ENCODE measurements at regions not wholly inside any gene's neighbourhood (a gene's known extent, or its start where the extent isn't known, plus 50 kb on each side); places are given as distances from the start of the nearest gene placed in this dataset.

DNA sequence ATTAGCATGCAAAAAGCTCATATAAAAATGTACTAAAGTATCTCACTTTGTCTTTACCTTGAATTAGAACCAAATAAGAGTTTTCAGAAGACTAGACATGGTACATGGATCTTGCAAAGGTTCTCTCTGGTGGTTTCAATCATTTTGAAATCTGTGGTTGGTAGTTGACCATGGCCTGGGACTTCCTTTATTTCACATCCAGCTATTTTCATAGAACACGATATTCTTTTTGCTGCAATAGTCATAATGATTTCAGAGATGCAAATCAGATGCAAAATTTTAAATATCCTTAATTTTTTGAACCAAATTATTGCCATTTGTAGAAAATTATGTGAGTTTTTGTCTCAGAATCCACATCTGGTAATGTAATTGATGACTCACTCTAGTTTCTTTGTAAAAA is 375.1 kb upstream of the ZP4 start:
- H3K27ac ChIP-seq (ENCODE audit: low read depth, low read length): no peak overlapping the region
- H3K4me3 ChIP-seq (ENCODE audit: insufficient read depth, low read depth, low read length): no peak overlapping the region
- no peaks in the 10 kb centered on the region for H3K79me2 ChIP-seq (ENCODE audit: insufficient read depth, low read length)
- Mint-ChIP-seq H3K4me3 (ENCODE audit: unreplicated experiment) (no peak overlapping the region), H3K9me3 (ENCODE audit: unreplicated experiment) (no peaks in the 10 kb centered on the region), H3K36me3 (ENCODE audit: low read depth, unreplicated experiment) (no peaks in the 10 kb centered on the region), H3K27ac (ENCODE audit: unreplicated experiment) (no peak overlapping the region), H3K27me3 (ENCODE audit: low read depth, unreplicated experiment) (no peaks in the 10 kb centered on the region), H3K4me1 (ENCODE audit: low read depth, unreplicated experiment) (no peaks in the 10 kb centered on the region)
- no peaks in the 10 kb centered on the region for H4K20me1 ChIP-seq (ENCODE audit: insufficient read depth, low read length)
- H3K36me3 ChIP-seq (ENCODE audit: insufficient read depth, low read length): no peaks in the 10 kb centered on the region
- DNase-seq (ENCODE audit: low read depth): no peak
- H3K4me2 ChIP-seq (ENCODE audit: low read length): no peak overlapping the region
- no peak for FAIRE-seq
- no peaks in the 10 kb centered on the region for H3K4me1 ChIP-seq (ENCODE audit: insufficient read depth, low read length)
- TF ChIP-seq EZH2 (IDR thresholded peaks at IDR 0.05; ENCODE audit: insufficient read depth, low read length): no peak
- TF ChIP-seq, protein P1, sequence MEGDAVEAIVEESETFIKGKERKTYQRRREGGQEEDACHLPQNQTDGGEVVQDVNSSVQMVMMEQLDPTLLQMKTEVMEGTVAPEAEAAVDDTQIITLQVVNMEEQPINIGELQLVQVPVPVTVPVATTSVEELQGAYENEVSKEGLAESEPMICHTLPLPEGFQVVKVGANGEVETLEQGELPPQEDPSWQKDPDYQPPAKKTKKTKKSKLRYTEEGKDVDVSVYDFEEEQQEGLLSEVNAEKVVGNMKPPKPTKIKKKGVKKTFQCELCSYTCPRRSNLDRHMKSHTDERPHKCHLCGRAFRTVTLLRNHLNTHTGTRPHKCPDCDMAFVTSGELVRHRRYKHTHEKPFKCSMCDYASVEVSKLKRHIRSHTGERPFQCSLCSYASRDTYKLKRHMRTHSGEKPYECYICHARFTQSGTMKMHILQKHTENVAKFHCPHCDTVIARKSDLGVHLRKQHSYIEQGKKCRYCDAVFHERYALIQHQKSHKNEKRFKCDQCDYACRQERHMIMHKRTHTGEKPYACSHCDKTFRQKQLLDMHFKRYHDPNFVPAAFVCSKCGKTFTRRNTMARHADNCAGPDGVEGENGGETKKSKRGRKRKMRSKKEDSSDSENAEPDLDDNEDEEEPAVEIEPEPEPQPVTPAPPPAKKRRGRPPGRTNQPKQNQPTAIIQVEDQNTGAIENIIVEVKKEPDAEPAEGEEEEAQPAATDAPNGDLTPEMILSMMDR (IDR thresholded peaks at IDR 0.05; ENCODE audit: insufficient read depth, low read depth, low read length): no peak
- H3K9me3 ChIP-seq (ENCODE audit: insufficient read depth, low read depth, low read length): no peaks in the 10 kb centered on the region
- no peak overlapping the region for H2AFZ ChIP-seq (ENCODE audit: low read depth, low read length)
- H3K9ac ChIP-seq (ENCODE audit: low read length): no peak overlapping the region
- no peaks in the 10 kb centered on the region for H3K27me3 ChIP-seq (ENCODE audit: insufficient read depth, low read length)

DNA sequence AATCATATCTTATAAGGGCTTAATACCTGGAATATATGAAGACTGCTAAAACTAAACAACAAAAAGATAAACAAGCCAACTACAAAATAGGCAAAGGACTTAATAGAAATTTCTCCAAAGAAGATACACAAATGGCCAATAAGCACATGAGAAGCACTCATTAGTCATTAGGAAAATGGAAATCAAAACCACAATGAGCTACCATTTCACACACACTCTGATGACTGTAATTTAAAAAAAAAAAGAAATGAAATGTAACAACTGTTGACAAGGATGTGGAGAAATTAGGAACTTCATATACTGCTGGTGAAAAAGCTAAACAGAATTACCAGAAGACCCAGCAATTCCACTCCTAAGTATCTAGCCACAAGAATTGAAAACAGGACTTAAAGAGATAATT is 374.2 kb upstream of the ZP4 start:
- no peaks in the 10 kb centered on the region for H3K9me3 Mint-ChIP-seq (ENCODE audit: unreplicated experiment)
- Histone ChIP-seq H2AFZ (ENCODE audit: low read depth, low read length) (no peak overlapping the region), H3K9ac (ENCODE audit: low read length) (no peak overlapping the region), H4K20me1 (ENCODE audit: insufficient read depth, low read length) (no peaks in the 10 kb centered on the region), H3K4me1 (ENCODE audit: insufficient read depth, low read length) (no peaks in the 10 kb centered on the region), H3K27ac (ENCODE audit: low read depth, low read length) (no peak overlapping the region), H3K79me2 (ENCODE audit: insufficient read depth, low read length) (no peaks in the 10 kb centered on the region), H3K4me3 (ENCODE audit: insufficient read depth, low read depth, low read length) (no peak overlapping the region), H3K36me3 (ENCODE audit: insufficient read depth, low read length) (no peaks in the 10 kb centered on the region), H3K4me2 (ENCODE audit: low read length) (no peak overlapping the region), H3K27me3 (ENCODE audit: insufficient read depth, low read length) (no peaks in the 10 kb centered on the region), H3K9me3 (ENCODE audit: insufficient read depth, low read depth, low read length) (no peaks in the 10 kb centered on the region)
- TF ChIP-seq EZH2 (IDR thresholded peaks at IDR 0.05; ENCODE audit: insufficient read depth, low read length): no peak
- TF ChIP-seq, protein P1 (IDR thresholded peaks at IDR 0.05; ENCODE audit: insufficient read depth, low read depth, low read length): no peak
- no peak overlapping the region for H3K4me3 Mint-ChIP-seq (ENCODE audit: unreplicated experiment)
- H3K4me1 Mint-ChIP-seq (ENCODE audit: low read depth, unreplicated experiment): no peaks in the 10 kb centered on the region
- H3K27me3 Mint-ChIP-seq (ENCODE audit: low read depth, unreplicated experiment): no peaks in the 10 kb centered on the region
- FAIRE-seq (no peak), DNase-seq (ENCODE audit: low read depth) (no peak)
- no peak overlapping the region for H3K27ac Mint-ChIP-seq (ENCODE audit: unreplicated experiment)
- H3K36me3 Mint-ChIP-seq (ENCODE audit: low read depth, unreplicated experiment): no peaks in the 10 kb centered on the region

DNA sequence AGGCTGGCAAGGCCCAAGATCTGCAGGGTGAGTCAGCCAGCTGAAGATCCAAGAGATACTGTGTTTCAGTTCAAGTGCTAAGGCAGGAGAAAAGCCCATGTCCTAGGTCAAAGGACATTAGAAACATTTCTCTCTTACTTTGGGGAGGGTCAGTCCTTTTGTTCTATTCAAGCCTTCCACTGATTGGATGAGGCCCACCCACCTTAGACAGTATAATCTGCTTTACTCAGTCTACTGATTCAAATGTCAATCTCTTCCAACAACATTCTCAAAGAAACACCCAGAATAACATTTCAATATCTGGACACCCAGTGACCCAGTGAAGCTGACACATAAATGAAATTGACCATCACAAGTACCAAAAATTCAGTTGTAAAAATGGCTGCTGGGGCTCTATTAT is 367.8 kb upstream of the ZP4 start:
- Histone ChIP-seq H3K27ac (ENCODE audit: low read depth, low read length) (no peak overlapping the region), H3K4me2 (ENCODE audit: low read length) (no peak overlapping the region), H4K20me1 (ENCODE audit: insufficient read depth, low read length) (no peaks in the 10 kb centered on the region), H3K4me3 (ENCODE audit: insufficient read depth, low read depth, low read length) (no peak overlapping the region), H3K27me3 (ENCODE audit: insufficient read depth, low read length) (no peaks in the 10 kb centered on the region), H3K36me3 (ENCODE audit: insufficient read depth, low read length) (no peaks in the 10 kb centered on the region), H3K79me2 (ENCODE audit: insufficient read depth, low read length) (no peaks in the 10 kb centered on the region), H3K9me3 (ENCODE audit: insufficient read depth, low read depth, low read length) (no peaks in the 10 kb centered on the region), H3K9ac (ENCODE audit: low read length) (no peak overlapping the region), H2AFZ (ENCODE audit: low read depth, low read length) (no peak overlapping the region), H3K4me1 (ENCODE audit: insufficient read depth, low read length) (no peaks in the 10 kb centered on the region)
- Mint-ChIP-seq H3K4me3 (ENCODE audit: unreplicated experiment) (no peak overlapping the region), H3K27ac (ENCODE audit: unreplicated experiment) (no peak overlapping the region), H3K9me3 (ENCODE audit: unreplicated experiment) (no peaks in the 10 kb centered on the region), H3K36me3 (ENCODE audit: low read depth, unreplicated experiment) (no peaks in the 10 kb centered on the region), H3K27me3 (ENCODE audit: low read depth, unreplicated experiment) (no peaks in the 10 kb centered on the region), H3K4me1 (ENCODE audit: low read depth, unreplicated experiment) (peaks cover 21% of the 10 kb centered on the region)
- no peak for FAIRE-seq
- no peak for DNase-seq (ENCODE audit: low read depth)
- TF ChIP-seq EZH2 (IDR thresholded peaks at IDR 0.05; ENCODE audit: insufficient read depth, low read length): no peak
- TF ChIP-seq, protein P1 (IDR thresholded peaks at IDR 0.05; ENCODE audit: insufficient read depth, low read depth, low read length): no peak

Measured in astrocyte (in vitro differentiated cells and primary cell).